GM19023 (cell line): ENCODE measurements at regions not wholly inside any gene's neighbourhood (a gene's known extent, or its start where the extent isn't known, plus 50 kb on each side); places are given as distances from the start of the nearest gene placed in this dataset.
"Not testable (repeated sequence)": the region's sequence is repeated elsewhere in the genome, so short reads cannot be mapped to it uniquely, and the experiment has no call there.

Source experiments
- ATAC-seq: cut with Tn5 transposase; IDR thresholded peaks from one replicate; pipeline ENCODE4 v1.9.1; 2021; ENCODE audit warnings: mild to moderate bottlenecking, moderate library complexity; ENCODE audit not compliant: unreplicated experiment

DNA sequence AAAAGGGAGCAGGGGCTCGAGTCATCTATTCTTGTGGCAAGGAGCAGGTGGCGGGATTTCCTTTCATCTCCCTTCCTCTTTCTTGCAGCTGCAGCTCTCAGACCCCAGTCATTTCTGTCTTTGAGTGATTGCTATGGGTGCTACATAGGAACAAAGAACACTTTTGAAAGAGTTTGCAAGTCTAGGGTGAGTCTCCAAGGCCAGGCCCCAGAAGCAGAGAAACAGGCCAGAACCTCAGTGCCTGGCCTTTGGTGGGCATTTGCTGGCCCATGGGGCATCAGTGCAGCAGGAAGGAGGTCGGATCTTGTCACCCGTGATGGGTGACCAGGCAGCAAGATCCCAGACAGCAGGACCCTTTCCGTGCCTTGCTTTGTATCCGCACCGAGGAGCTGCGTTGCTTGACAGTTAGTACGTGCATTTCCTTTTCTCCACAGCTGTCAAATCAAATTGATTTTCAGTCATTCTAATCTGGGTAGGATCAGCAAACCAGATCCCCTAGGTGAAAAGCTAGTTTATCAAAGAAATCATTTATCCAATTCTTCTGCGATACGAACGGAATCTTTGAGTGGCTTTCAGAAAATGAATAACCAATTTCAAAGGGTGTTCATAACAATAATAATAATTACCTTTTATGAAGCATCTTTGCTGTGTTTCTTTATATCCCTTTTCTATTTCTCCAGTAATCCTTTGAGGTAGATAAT lies 244.6 kb upstream of the MAF start:
- peak; percentile 84 for ATAC-seq

DNA sequence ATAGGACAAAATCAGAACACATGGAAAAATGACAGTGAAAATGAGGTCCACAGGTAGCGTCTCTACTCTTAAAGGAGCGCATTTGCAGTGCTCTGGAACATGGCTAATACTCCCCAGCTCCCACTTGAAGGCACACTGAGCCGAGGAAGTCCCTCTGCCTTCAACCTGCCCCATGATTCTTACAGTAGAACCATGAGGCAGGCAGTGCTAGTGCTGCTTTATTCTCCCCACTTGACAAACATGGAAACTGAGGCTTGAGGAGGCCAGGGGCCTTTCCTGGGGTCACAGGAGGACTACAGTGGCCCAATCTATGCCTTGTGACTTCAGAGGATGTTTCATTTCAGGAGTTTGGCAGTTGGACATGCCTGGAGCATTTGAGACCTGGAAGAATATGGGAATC lies 244.1 kb upstream of the MAF start:
- ATAC-seq: peak; percentile 1

DNA sequence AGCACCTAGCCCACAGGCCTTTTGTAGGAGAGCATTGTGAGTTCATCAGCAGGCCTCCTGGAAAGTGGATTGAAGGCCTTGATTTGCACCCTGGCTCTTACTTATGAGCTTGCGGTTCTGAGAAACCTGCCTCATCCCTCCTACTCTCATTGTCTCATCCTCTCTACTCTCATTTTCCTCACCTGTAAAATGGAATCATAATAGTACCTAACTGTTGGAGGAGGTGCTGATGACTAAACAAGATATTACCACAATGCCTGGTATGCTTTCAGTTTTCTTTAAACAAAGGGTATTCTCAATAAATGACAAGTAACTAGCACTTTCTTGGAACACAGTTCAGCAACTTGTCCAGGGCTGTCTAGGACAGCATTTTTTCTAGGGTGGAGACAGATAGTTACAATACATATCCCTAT lies 243.1 kb upstream of the MAF start:
- ATAC-seq: no peak

DNA sequence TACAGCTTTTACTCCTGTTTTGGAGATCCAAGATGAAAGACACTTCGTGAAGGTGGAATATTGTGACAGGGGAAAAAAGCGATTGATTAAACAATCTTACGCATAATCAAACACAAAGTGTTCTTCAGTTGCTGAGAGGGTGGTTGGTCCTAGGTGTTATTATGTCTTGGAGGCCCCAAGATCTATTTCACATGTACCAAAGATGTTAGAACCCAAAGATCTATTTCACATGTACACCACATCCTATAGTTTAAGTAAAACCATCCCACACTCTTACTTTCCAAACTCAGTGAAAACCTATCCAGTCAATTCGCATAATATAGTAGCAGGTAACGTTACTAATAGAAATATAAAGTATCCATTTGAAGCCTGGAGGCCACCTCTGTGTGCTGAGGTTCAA lies 242.6 kb upstream of the MAF start:
- no peak for ATAC-seq

DNA sequence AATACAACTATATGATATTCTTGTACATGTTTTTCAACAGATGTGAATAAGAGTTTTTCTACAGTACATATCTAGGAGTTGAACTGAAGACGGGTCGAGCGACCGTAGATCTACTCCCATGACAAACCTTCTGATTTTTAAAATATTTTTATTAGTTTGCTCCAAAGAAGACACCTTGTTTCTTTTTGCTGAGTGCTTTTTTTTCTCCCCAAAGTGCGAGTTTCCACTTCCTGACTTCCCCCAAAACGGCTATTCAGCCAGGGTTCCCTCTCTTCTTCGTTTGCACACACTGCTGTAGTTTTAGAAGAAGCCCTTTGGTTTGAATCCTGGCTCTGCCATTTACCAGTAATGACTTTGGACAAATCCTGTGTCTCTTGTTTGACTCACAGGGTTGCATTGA lies 241.7 kb upstream of the MAF start:
- no peak for ATAC-seq

DNA sequence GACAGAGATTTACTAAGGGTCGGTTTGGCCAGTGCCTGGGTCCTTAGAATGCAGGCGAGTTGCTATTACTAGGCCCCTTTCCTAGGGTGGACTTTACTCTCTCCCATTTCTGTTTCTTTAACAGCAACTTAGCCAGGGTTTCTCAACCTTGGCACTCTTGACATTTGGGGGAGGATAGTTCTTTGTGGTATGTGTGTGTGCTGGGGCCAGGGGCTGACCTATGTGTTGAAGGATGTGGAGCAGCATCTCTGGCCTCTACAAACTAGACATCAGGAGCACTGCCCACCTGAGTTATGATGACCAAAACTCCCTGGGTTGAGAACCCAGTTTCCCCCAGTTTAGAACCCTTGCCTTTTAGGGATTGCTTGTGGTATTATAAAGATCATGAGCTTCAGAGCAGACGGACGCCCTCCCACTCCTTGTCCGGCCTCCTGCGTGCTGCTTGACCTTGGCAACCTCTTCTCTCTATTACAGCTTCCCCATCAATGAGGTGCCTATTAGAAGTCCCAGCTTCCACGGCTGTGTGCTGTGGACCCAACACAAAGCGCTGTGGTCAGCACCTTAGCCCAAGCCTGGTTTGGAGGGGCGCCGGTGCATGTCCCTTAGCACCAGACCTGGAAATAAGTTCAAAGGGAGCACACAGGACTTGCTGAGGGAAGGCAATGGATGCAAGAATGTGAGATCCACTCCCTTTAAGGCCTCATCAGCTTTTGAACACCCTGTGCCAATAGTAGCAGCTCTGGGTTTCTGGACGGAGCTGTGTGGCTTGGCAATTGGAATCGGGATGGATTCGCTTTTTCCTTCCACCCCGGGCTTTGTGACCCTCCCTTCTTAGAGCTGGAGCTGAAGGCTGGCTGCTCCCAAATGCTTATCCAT lies 239.2 kb upstream of the MAF start:
- ATAC-seq: no peak

DNA sequence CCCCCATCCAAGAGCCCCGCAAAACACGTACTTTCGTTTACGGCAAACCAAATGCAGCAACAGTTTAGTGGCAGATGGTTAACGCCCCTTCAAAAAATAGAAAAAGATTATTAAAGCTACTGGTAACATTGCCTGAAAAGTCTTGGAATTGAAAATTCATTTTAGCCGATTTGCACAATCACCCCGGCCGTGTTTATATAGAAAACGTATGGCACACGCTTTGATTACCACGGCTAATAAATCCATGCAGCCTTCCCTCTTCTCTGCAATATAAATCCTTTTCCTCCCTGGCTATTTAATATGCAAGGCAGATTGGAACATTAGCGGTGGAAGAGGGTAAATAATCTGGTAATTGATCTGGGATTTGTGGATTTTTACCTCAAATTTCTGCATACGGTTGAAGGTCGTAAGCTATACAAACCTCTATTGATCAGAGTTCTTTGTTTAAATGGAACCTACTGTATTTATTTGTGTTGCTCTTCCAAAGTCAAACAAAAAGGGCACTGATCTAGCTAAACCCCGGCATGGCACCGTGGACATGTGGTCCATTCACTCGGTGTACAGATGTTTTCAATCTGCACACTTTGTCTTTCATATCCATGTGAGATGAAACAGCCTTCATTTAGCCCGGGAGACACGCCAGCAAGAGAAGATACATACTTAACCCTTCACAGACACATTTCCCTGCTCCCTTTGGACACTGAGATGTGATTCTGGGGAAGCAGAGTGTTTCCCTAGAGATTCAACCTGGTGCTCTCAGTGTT lies 238.1 kb upstream of the MAF start:
- no peak for ATAC-seq

DNA sequence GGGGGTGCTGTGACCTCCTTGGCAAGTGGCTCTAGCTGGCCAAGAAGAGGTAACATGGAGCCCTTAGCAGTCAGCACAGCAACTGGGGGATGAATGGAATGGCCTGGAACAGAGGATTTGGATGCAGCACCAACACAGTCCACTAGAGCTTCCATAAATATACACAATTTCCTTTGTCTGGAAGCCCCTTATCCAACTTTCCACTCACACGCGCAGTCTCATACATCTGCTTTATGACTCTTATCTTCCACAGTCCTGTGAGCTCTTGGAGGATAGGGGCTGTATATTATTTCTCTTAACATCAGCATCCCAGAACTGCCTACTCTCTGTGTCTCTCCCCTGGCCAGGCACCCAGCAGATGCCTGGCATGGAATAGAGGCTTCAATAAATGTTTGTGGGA lies 235.6 kb upstream of the MAF start:
- no peak for ATAC-seq

DNA sequence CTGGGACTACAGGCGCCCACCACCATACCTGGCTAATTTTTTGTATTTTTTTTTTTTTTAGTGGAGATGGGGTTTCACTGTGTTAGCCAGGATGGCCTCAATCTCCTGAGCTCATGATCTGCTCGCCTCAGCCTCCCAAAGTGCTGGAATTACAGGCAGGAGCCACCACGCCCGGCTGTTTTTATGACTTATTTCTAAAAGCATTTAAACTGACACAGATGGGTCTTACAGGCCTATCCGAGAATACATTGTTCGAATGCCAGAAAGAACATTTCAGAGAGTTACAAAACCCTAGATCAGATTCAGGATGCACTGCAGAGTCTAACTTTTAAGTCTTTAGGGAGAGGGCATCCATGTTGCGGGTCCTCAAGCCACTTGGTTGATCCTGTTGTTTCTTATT lies 234.7 kb upstream of the MAF start:
- ATAC-seq: no peak

DNA sequence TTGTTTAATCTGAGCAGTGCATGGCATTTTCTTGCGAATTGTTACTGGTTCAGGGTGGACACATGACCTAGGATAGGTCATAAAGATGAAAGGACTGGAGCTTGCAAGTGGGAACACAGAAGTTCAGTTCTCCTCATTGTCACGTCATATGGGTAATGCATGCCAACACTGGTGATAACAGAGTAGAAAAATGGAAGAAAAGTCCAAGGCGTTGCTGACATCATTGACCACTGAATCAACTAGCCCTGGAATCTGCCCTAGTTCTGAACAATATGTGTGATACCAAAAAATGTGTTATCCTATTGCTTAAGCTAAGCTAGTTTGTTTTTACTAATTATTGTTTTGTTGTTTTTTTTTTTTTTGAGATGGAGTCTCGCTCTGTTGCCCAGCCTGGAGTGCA lies 234.2 kb upstream of the MAF start:
- no peak for ATAC-seq

DNA sequence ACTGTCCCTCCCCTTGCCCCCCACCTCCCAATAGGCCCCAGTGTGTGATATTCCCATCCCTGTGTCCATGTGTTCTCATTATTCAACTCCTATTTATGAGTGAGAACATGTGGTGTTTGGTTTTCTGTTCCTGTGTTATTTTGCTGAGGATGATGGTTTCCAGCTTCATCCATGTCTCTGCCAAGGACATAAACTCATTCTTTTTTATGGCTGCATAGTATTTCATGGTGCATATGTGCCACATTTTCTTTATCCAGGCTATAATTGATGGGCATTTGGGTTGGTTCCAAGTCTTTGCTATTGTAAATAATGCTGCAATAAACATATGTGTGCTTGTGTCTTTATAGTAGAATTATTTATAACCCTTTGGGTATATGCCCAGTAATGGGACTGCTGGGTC lies 233.5 kb upstream of the MAF start:
- ATAC-seq: not testable (repeated sequence)

DNA sequence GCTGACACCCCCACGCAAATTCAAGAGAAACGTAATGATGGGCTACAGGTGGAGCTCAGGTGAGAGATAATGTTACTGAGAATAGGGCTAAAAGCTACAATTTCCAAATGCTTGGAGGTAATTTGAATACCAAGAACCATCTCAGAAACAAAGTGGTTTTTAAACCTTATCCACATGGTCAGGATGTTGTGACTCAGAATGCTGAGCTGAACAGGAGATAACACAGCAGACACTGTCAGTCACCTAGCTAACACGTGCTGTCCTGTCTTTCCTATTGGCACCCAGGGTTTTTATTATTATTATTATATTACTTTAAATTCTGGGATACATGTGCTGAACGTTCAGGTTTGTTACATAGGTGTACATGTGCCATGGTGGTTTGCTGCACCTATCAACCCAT lies 233.0 kb upstream of the MAF start:
- ATAC-seq: no peak

DNA sequence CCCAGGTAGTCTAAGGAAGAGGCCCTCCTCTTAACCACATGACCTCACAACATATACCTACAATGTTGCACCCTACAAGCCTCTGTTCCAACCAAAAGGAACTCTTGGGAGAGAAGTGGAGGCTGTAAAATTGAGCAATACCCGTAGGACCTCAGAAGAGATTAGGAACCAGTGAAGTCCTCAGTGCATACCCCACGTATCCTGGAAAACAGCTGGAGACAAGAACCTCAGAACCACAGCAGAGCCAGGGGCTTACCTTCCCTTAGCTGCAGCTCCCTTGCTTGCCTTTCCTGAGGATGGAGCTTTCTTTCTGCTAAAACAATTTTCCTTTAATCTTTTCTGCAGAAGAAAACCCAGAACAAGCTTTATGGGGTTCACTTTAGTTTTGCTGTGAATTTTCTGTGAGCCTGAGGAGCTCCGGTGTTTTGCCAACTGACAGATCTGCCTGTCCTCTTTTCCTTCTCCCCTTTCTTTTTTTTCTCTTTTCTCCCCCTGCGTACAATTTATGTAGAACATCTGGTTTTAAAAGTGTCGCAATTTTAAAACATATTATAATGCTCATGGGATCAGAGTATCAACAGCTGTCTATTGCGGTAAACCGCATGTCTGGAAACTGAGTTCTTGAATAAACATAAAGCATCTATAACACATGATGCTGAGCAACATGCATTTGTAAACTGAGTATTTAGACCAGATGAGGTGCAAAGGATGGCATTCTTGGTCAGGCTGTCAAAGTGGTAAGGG lies 226.4 kb upstream of the MAF start:
- no peak for ATAC-seq

DNA sequence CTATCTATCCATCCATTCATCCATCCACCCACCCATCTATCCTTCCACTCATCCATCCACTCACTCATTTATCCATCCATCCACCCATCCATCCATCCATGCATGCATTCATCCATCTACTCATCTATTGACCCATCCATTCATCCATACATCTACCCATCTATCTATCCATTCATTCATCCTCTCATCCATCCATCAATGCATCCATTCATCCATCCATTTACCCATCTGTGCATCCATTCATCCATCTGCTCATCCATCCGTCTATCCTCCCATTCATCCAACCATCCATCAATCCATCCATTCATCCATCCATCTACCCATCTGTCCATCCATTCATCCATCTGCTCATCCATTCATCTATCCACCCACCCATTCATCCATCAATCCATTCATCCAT lies 224.5 kb upstream of the MAF start:
- ATAC-seq: no peak

DNA sequence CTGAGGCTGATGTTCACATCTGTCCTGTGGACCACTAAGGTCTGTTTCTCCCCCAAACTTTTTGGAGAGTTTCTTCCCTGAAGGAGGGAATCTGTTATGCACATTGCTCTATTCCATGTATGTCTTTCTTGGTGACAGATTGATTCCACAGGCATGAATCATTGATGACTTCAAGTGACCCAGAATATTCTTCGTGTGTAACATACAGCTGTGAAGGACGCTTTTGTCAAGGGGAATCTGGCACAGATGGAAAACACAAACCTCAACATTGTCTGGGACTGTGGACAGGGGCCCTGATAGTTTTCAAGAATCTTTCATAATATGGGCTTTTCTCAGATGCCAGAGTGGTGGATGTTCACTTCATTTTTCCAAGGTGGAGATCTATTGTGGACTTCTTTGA lies 223.1 kb upstream of the MAF start:
- ATAC-seq: no peak

DNA sequence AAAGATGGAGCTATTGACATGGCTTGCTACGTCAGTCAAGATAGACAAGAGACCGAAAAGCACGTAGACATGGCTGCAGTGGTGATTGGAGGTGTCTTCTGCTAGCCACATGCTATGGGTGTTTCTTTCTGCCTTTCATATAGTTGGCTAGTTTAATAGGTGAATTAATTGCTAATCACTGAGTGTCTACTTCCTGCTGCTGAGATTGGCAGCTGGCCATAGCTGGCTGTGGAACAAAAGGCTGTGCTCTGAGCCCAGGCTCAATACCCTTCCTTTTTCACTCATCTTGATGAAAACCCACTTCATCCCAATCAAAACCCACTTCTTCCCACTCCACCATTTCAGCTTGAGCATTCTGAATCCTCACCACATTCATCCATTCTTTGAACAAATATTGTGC lies 221.4 kb upstream of the MAF start:
- ATAC-seq: no peak

DNA sequence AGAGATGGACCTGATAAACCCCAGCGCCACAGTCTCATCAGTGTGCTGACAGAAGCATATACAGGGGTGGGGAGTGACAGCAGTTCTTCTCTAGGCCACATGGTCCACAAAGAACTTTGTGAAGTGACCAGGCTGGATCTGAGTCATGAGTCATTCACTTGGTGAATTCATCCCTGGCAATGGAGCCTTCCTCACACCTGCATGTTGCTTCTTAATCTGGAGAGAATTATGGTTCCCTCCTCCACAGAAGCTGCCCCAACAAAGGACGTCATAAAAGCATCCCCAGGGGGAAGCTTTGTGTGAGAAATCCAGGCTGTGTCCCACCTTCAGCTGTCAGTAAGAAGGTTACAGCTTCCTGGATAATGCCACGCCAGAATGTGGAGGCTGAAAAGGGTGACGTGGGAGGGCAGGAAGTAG lies 215.6 kb upstream of the MAF start:
- ATAC-seq: no peak

DNA sequence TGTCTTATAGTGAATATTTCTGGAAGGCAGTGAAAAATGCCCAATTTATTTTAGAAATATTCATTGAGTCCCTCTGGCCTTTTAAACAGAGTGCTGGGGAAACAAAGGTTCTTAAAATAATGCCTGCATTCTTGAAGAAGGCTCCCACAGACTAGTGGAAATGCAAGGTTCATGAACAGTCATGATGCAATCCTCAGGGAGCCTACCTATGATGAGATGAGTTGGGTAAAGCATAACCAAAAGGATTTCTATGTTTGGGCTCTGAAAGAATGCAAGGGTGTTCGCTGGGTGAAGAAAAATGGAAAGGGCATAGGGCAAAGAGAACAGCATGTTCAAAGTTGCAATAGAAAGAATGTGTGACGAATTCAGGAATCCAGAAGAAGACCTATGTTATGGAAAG lies 214.5 kb upstream of the MAF start:
- ATAC-seq: no peak

DNA sequence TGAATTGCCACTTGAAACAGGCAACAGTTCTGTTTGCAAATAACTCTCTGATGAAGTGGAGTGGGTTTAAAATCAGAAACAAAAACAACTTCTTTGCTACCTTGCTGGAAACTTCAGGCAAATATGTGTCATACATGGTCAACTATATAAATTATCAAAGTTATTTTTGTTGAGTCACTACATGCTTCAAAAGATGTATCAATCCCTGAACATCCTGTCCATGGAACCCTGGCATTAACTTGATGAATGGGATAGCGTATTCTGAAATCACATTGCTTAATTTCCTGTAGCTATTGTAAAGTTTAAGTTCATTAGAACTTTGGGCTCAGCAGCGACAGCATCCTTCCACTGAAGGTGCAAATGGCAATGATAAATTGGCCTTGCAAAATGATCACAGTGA lies 213.6 kb upstream of the MAF start:
- ATAC-seq: no peak

DNA sequence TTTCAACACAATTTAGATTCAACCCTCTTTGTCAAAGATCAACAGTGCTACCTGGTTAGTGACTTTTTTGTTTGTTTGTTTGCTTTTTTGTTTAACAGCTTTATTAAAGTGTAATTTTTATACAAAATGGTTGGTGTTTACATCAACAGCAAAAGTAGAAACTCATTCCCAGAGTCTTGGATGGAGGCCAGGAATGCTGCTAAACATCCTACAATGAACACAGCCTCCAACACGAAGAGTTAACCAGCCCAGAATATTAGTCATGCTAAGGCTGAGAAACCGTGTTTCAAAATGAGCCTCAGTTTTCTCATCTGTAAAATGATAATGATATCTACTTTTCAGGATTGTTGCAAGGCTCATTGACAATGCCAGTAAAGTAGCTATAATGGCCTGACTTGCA lies 211.0 kb upstream of the MAF start:
- no peak for ATAC-seq
